ENCODE measurements at regions not wholly inside any gene's neighbourhood (a gene's known extent, or its start where the extent isn't known, plus 50 kb on each side); places are given as distances from the start of the nearest gene placed in this dataset.

GRCh38 chr6:126773112-126773805 is 345.2 kb upstream of the RSPO3 start:
- TF ChIP-seq, protein P1, sequence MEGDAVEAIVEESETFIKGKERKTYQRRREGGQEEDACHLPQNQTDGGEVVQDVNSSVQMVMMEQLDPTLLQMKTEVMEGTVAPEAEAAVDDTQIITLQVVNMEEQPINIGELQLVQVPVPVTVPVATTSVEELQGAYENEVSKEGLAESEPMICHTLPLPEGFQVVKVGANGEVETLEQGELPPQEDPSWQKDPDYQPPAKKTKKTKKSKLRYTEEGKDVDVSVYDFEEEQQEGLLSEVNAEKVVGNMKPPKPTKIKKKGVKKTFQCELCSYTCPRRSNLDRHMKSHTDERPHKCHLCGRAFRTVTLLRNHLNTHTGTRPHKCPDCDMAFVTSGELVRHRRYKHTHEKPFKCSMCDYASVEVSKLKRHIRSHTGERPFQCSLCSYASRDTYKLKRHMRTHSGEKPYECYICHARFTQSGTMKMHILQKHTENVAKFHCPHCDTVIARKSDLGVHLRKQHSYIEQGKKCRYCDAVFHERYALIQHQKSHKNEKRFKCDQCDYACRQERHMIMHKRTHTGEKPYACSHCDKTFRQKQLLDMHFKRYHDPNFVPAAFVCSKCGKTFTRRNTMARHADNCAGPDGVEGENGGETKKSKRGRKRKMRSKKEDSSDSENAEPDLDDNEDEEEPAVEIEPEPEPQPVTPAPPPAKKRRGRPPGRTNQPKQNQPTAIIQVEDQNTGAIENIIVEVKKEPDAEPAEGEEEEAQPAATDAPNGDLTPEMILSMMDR (IDR thresholded peaks at IDR 0.05; ENCODE audit: low read depth, low read length): no peak
- H3K4me3 ChIP-seq (ENCODE audit: low read depth, low read length): no peak overlapping the region

GRCh38 chr6:126779331-126779730 is 339.1 kb upstream of the RSPO3 start:
- TF ChIP-seq, protein P1 (IDR thresholded peaks at IDR 0.05; ENCODE audit: low read depth, low read length): no peak
- H3K4me3 ChIP-seq (ENCODE audit: low read depth, low read length): no peak overlapping the region

- H3K4me3 ChIP-seq (ENCODE audit: low read depth, low read length): no peak overlapping the region
- TF ChIP-seq, protein P1 (IDR thresholded peaks at IDR 0.05; ENCODE audit: low read depth, low read length): no peak
These were observed 336.9 kb upstream of the RSPO3 start for GRCh38 chr6:126781582-126781981.

- no peak overlapping the region for H3K4me3 ChIP-seq (ENCODE audit: low read depth, low read length)
- TF ChIP-seq, protein P1 (IDR thresholded peaks at IDR 0.05; ENCODE audit: low read depth, low read length): no peak
These were observed 334.2 kb upstream of the RSPO3 start for GRCh38 chr6:126784161-126784790.

GRCh38 chr6:126786262-126786661 is 332.2 kb upstream of the RSPO3 start:
- TF ChIP-seq, protein P1 (IDR thresholded peaks at IDR 0.05; ENCODE audit: low read depth, low read length): no peak
- H3K4me3 ChIP-seq (ENCODE audit: low read depth, low read length): no peak overlapping the region

DNA sequence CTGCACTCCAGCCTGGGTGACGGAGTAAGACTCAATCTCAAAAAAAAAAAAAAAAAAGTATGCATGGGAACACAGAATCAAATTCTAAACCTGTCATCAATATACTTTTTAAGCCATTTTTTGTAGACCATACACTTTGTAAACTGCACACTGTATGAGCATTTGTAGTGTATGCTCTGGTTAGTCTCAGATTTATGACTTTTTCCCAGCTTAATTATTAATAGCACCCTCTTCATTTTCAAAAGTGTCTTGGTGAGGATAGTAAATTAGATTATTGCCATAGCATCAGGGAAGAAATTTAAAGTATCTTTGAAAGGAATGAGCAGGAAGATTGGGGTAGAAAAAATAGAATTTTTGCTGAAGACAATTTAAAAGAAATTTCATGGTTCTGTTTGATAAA is 330.8 kb upstream of the RSPO3 start:
- TF ChIP-seq, protein P1 (IDR thresholded peaks at IDR 0.05; ENCODE audit: low read depth, low read length): no peak
- H3K4me3 ChIP-seq (ENCODE audit: low read depth, low read length): no peak overlapping the region

GRCh38 chr6:126788861-126789365 is 329.6 kb upstream of the RSPO3 start:
- TF ChIP-seq, protein P1 (IDR thresholded peaks at IDR 0.05; ENCODE audit: low read depth, low read length): no peak
- no peak overlapping the region for H3K4me3 ChIP-seq (ENCODE audit: low read depth, low read length)
